HG03457 (cell line): ENCODE measurements at regions not wholly inside any gene's neighbourhood (a gene's known extent, or its start where the extent isn't known, plus 50 kb on each side); places are given as distances from the start of the nearest gene placed in this dataset.

ENCODE experiments used
- ATAC-seq: cut with Tn5 transposase; IDR thresholded peaks from one replicate; pipeline ENCODE4 v1.9.1; 2021; ENCODE audit warnings: moderate number of reproducible peaks; ENCODE audit not compliant: unreplicated experiment

- ATAC-seq, result no peak
Observed at GRCh38 chr20:20763650-20764049, 51.2 kb upstream of the RALGAPA2 start.
